ENCODE measurements at regions not wholly inside any gene's neighbourhood (a gene's known extent, or its start where the extent isn't known, plus 50 kb on each side); places are given as distances from the start of the nearest gene placed in this dataset.

DNA sequence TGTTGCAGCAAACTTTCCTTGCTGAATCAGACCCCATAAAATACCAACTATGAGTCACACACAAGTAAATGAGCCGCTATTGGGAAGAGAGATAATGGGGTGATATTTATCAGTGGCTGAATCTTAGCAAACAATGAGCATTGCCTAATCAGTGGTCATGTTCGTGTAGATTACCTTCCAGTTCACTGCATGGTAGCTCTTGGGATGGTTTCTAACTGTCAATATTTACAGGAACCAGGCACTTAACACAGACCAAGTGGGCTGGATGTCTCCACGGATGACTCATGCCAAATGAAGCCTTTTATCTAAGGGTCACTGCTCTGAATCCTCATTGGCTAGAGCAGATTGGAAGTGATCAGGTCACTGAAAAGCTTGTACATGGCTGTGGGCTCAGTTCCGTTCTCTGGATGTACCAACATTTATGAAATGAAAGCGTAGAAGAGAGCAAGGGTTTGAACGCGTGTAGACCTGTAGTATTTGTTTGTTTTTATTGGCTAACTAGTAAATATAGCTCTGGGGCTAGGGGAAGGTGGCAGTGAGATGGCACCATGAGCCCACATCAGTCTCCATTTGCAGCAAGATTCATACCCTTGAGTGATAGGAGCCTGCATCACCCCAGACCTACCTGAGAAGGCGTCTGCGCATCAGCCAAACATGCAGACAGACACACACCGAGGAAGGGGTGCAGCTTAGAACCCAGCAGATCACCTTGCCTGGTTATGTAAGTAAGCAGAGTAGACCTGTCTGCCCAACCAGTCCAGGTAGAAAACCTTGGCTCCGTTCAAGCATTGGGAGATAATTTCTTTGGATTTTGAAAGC, 153.3 kb downstream of the TOMM20 start (continued):
- TF ChIP-seq ZNF768 (tag by site-specific recombination; IDR thresholded peaks at IDR 0.05) (no peak), ZNF391 (tag by site-specific recombination; IDR thresholded peaks at IDR 0.05; ENCODE audit: borderline replicate concordance, low read depth) (0 out of 2 replicates have a peak, but pooled peaks have one; percentile 48), ZBTB17 (tag by site-specific recombination; IDR thresholded peaks at IDR 0.05) (peak; percentile 61; the same call in 1 of the 2 replicates), ZNF660 (tag by site-specific recombination; IDR thresholded peaks at IDR 0.05) (peak; percentile 99), ZNF658 (tag by site-specific recombination; IDR thresholded peaks at IDR 0.05) (no peak), ZNF621 (tag by site-specific recombination; IDR thresholded peaks at IDR 0.05) (no peak), ZNF791 (tag by site-specific recombination; IDR thresholded peaks at IDR 0.05) (no peak), IKZF3 (tag by site-specific recombination; IDR thresholded peaks at IDR 0.05) (peak; percentile 79), GLIS1 (tag by site-specific recombination; IDR thresholded peaks at IDR 0.05) (0 out of 2 replicates have a peak, but pooled peaks have one; percentile 26), ZFP3 (tag by site-specific recombination; IDR thresholded peaks at IDR 0.05; ENCODE audit: low read depth) (no peak), ZNF146 (tag by site-specific recombination; IDR thresholded peaks at IDR 0.05) (no peak), ZNF155 (tag by site-specific recombination; IDR thresholded peaks at IDR 0.05) (no peak), ZNF843 (tag by site-specific recombination; IDR thresholded peaks at IDR 0.05) (peak; percentile 93), SP2 (tag by site-specific recombination; IDR thresholded peaks at IDR 0.05) (peak; percentile 49), TRIM28 (IDR thresholded peaks at IDR 0.05; ENCODE audit: borderline replicate concordance, low read length) (peak; percentile 90), KLF10 (tag by site-specific recombination; IDR thresholded peaks at IDR 0.05) (peak; percentile 64), ZBTB20 (tag by site-specific recombination; IDR thresholded peaks at IDR 0.05) (peak; percentile 13; the same call in 1 of the 2 replicates), ZNF394 (tag by site-specific recombination; IDR thresholded peaks at IDR 0.05; ENCODE audit: borderline replicate concordance) (peak; percentile 65), ZNF785 (tag by site-specific recombination; IDR thresholded peaks at IDR 0.05) (no peak), ZBTB21 (tag by site-specific recombination; IDR thresholded peaks at IDR 0.05) (peak; percentile 94), ZNF202 (tag by site-specific recombination; IDR thresholded peaks at IDR 0.05; ENCODE audit: borderline replicate concordance) (no peak), ZNF112 (tag by site-specific recombination; IDR thresholded peaks at IDR 0.05) (no peak), ZNF701 (tag by site-specific recombination; IDR thresholded peaks at IDR 0.05) (no peak)
- TF ChIP-seq, protein P1, sequence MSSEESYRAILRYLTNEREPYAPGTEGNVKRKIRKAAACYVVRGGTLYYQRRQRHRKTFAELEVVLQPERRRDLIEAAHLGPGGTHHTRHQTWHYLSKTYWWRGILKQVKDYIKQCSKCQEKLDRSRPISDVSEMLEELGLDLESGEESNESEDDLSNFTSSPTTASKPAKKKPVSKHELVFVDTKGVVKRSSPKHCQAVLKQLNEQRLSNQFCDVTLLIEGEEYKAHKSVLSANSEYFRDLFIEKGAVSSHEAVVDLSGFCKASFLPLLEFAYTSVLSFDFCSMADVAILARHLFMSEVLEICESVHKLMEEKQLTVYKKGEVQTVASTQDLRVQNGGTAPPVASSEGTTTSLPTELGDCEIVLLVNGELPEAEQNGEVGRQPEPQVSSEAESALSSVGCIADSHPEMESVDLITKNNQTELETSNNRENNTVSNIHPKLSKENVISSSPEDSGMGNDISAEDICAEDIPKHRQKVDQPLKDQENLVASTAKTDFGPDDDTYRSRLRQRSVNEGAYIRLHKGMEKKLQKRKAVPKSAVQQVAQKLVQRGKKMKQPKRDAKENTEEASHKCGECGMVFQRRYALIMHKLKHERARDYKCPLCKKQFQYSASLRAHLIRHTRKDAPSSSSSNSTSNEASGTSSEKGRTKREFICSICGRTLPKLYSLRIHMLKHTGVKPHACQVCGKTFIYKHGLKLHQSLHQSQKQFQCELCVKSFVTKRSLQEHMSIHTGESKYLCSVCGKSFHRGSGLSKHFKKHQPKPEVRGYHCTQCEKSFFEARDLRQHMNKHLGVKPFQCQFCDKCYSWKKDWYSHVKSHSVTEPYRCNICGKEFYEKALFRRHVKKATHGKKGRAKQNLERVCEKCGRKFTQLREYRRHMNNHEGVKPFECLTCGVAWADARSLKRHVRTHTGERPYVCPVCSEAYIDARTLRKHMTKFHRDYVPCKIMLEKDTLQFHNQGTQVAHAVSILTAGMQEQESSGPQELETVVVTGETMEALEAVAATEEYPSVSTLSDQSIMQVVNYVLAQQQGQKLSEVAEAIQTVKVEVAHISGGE (tag by site-specific recombination; conservative IDR thresholded peaks at IDR 0.05; ENCODE audit: low read depth), result no peak
- TF ChIP-seq, protein P2, sequence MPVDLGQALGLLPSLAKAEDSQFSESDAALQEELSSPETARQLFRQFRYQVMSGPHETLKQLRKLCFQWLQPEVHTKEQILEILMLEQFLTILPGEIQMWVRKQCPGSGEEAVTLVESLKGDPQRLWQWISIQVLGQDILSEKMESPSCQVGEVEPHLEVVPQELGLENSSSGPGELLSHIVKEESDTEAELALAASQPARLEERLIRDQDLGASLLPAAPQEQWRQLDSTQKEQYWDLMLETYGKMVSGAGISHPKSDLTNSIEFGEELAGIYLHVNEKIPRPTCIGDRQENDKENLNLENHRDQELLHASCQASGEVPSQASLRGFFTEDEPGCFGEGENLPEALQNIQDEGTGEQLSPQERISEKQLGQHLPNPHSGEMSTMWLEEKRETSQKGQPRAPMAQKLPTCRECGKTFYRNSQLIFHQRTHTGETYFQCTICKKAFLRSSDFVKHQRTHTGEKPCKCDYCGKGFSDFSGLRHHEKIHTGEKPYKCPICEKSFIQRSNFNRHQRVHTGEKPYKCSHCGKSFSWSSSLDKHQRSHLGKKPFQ (tag by site-specific recombination; IDR thresholded peaks at IDR 0.05), result peak; percentile 40; the same call in 1 of the 2 replicates
- TF ChIP-seq, protein P3, sequence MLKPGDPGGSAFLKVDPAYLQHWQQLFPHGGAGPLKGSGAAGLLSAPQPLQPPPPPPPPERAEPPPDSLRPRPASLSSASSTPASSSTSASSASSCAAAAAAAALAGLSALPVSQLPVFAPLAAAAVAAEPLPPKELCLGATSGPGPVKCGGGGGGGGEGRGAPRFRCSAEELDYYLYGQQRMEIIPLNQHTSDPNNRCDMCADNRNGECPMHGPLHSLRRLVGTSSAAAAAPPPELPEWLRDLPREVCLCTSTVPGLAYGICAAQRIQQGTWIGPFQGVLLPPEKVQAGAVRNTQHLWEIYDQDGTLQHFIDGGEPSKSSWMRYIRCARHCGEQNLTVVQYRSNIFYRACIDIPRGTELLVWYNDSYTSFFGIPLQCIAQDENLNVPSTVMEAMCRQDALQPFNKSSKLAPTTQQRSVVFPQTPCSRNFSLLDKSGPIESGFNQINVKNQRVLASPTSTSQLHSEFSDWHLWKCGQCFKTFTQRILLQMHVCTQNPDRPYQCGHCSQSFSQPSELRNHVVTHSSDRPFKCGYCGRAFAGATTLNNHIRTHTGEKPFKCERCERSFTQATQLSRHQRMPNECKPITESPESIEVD (tag by site-specific recombination; IDR thresholded peaks at IDR 0.05), result peak; percentile 38; the same call in 1 of the 2 replicates
- TF ChIP-seq, protein P4, sequence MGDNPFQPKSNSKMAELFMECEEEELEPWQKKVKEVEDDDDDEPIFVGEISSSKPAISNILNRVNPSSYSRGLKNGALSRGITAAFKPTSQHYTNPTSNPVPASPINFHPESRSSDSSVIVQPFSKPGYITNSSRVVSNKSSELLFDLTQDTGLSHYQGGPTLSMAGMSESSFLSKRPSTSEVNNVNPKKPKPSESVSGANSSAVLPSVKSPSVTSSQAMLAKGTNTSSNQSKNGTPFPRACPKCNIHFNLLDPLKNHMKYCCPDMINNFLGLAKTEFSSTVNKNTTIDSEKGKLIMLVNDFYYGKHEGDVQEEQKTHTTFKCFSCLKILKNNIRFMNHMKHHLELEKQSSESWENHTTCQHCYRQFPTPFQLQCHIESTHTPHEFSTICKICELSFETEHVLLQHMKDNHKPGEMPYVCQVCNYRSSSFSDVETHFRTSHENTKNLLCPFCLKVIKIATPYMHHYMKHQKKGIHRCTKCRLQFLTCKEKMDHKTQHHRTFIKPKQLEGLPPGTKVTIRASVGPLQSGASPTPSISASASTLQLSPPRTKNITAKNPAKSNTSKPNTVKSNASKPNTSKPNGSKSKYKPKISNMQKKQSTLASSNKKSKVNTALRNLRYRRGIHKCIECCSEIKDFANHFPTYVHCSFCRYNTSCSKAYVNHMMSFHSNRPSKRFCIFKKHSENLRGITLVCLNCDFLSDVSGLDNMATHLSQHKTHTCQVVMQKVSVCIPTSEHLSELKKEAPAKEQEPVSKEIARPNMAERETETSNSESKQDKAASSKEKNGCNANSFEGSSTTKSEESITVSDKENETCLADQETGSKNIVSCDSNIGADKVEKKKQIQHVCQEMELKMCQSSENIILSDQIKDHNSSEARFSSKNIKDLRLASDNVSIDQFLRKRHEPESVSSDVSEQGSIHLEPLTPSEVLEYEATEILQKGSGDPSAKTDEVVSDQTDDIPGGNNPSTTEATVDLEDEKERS (tag by site-specific recombination; IDR thresholded peaks at IDR 0.05), result peak; percentile 36; the same call in 1 of the 2 replicates
- TF ChIP-seq, protein P5, sequence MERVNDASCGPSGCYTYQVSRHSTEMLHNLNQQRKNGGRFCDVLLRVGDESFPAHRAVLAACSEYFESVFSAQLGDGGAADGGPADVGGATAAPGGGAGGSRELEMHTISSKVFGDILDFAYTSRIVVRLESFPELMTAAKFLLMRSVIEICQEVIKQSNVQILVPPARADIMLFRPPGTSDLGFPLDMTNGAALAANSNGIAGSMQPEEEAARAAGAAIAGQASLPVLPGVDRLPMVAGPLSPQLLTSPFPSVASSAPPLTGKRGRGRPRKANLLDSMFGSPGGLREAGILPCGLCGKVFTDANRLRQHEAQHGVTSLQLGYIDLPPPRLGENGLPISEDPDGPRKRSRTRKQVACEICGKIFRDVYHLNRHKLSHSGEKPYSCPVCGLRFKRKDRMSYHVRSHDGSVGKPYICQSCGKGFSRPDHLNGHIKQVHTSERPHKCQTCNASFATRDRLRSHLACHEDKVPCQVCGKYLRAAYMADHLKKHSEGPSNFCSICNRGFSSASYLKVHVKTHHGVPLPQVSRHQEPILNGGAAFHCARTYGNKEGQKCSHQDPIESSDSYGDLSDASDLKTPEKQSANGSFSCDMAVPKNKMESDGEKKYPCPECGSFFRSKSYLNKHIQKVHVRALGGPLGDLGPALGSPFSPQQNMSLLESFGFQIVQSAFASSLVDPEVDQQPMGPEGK (tag by site-specific recombination; IDR thresholded peaks at IDR 0.05), result peak; percentile 66; the same call in 1 of the 2 replicates

All from HEK293 (cell line).